Activated CD4-positive, alpha-beta memory T cell treated with anti-CD3 and anti-CD28 coated beads, Interleukin-2, amount 10 ng/mL, durations not matched to agents 7 days and 5 days (primary cell): ENCODE measurements at regions not wholly inside any gene's neighbourhood (a gene's known extent, or its start where the extent isn't known, plus 50 kb on each side); places are given as distances from the start of the nearest gene placed in this dataset.
A peak's percentile ranks its signal among the peaks of the same experiment; 100 is the strongest.
"Not testable (repeated sequence)": the region's sequence is repeated elsewhere in the genome, so short reads cannot be mapped to it uniquely, and the experiment has no call there.

Experiments used
- CTCF ChIA-PET: fragments of 350-600 bp; sonication (Branson Sonifier 250); formaldehyde crosslinking; loops from one replicate; lab custom pipeline; 2021; ENCODE audit warnings: antibody characterized with exemption, inconsistent platforms; lab: Charles Lee
- POLR2A ChIA-PET: fragments of 350-600 bp; sonication (Branson Sonifier 250); formaldehyde crosslinking; loops from one replicate; lab custom pipeline; 2021; ENCODE audit warnings: antibody characterized with exemption; lab: Charles Lee
- DNase-seq: peaks from one replicate; pipeline ENCODE4 v3.0.0-alpha.2; 2020
- H3K27ac Mint-ChIP-seq: one replicate; pipeline ENCODE4 v1.8.0; 2021; ENCODE audit warnings: mild to moderate bottlenecking, mixed read lengths
- H3K27me3 Mint-ChIP-seq: one replicate; pipeline ENCODE4 v1.8.0; 2021; ENCODE audit warnings: mixed read lengths
- H3K36me3 Mint-ChIP-seq: one replicate; pipeline ENCODE4 v1.8.0; 2021; ENCODE audit warnings: low read depth, mixed read lengths
- H3K4me1 Mint-ChIP-seq: one replicate; pipeline ENCODE4 v1.8.0; 2021; ENCODE audit warnings: mixed read lengths
- H3K4me3 Mint-ChIP-seq: one replicate; pipeline ENCODE4 v1.8.0; 2021; ENCODE audit warnings: mild to moderate bottlenecking, mixed read lengths
- H3K9me3 Mint-ChIP-seq: one replicate; pipeline ENCODE4 v1.8.0; 2021; ENCODE audit warnings: mixed read lengths

DNA sequence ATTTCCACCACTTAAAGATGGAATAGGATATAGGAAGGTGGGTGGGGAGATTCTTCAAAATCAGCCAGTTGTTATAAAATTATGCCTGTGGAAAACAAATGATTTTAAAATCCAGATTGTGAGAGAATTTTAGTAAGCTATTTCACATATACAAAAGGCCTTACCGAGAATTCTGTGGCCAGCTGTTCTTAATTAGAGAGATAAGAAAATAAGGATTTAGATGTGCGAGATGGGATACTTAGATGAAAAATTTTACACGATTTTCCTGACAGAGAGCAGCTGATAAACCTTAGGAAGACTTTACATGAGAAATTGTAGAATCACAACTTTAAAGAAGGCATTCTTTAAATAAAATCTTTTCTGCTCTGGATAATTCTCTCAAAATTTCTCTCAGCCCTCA, 94.5 kb upstream of the IQCM start:
- Mint-ChIP-seq H3K4me1 (no peaks in the 10 kb centered on the region), H3K9me3 (no peaks in the 10 kb centered on the region), H3K4me3 (no peak overlapping the region), H3K36me3 (no peaks in the 10 kb centered on the region), H3K27me3 (peaks cover 4% of the 10 kb centered on the region), H3K27ac (no peak overlapping the region)
- DNase-seq, result no peak
- ChIA-PET CTCF (no interaction called here), POLR2A (no interaction called here)

DNA sequence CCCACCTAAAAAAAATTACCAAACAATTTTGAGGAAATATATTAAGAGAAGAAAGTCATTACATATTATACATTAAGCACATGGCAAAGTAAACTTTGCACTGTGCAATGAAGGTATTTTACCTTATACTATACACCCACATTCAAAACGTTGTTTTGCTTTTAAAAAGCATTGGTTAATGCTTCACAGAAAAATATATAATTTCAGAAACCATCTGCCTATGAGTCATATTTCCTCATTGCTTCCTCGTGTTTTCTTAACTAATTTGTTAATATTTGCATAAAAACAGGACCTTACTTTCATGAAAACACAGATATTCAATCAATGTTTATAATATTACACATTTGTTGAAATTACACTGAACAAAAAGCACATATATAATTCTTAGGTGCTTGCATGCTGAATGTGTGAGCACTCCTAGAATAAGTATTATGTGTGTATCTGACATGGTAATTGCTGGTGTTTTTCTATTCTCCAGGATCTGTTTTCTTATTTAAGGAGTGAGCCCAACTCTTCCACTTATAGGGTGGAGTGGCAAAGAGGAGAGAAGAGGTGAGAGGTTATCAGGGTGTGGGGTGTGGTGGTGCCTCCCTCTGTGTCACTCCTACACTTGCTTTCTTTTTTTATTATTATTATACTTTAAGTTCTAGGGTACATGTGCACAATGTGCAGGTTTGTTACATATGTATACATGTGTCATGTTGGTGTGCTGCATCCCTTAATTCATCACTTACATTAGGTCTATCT, 95.1 kb upstream of the IQCM start:
- POLR2A ChIA-PET, result no interaction called here
- Mint-ChIP-seq H3K4me3 (no peak overlapping the region), H3K36me3 (no peaks in the 10 kb centered on the region), H3K4me1 (no peaks in the 10 kb centered on the region), H3K27me3 (peaks cover 4% of the 10 kb centered on the region), H3K27ac (no peak overlapping the region), H3K9me3 (no peaks in the 10 kb centered on the region)
- DNase-seq, result no peak
- CTCF ChIA-PET, result no interaction called here

DNA sequence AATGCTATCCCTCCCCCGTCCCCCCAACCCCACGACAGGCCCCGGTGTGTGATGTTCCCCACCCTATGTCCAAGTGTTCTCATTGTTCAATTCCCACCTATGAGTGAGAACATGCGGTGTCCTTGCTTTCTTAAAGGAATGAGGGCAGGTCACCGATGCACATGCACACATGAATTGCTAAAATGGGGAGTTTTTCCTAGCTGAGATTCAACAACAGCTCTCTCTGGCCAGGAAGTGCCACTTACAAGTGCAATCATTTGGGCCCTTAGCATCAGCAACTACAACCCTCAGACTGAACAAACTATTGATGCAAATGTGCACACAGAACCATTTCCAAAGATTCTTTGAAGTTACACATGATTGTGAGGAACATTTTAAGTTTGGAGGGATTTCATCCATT, 95.7 kb upstream of the IQCM start:
- Mint-ChIP-seq H3K27me3 (peaks cover 2% of the 10 kb centered on the region), H3K9me3 (no peaks in the 10 kb centered on the region), H3K27ac (no peak overlapping the region), H3K36me3 (no peaks in the 10 kb centered on the region), H3K4me1 (no peaks in the 10 kb centered on the region), H3K4me3 (no peak overlapping the region)
- DNase-seq, result no peak
- POLR2A ChIA-PET, result no interaction called here
- CTCF ChIA-PET, result no interaction called here

DNA sequence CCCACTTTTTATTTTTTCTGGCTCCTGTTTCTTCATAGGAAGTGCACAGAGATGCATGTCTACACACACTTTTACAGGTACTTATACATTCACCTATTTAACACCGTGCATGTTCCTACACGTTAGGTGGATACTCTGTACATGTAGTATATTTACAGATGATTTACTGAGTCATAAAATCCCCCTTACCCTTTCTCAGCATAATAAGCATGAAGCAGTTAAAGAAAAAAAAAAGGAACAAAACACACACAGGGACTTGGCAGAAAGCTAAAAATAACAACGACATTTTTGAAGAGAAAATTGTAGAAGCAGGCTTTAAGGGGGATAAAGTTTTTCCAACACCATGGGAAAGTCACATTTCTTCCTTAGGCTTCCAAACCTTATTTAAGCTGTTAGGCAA, 96.4 kb upstream of the IQCM start:
- Mint-ChIP-seq H3K27ac (no peak overlapping the region), H3K27me3 (peaks cover 2% of the 10 kb centered on the region), H3K9me3 (no peaks in the 10 kb centered on the region), H3K4me3 (no peak overlapping the region), H3K36me3 (no peaks in the 10 kb centered on the region), H3K4me1 (no peaks in the 10 kb centered on the region)
- ChIA-PET POLR2A (no interaction called here), CTCF (no interaction called here)
- no peak for DNase-seq

DNA sequence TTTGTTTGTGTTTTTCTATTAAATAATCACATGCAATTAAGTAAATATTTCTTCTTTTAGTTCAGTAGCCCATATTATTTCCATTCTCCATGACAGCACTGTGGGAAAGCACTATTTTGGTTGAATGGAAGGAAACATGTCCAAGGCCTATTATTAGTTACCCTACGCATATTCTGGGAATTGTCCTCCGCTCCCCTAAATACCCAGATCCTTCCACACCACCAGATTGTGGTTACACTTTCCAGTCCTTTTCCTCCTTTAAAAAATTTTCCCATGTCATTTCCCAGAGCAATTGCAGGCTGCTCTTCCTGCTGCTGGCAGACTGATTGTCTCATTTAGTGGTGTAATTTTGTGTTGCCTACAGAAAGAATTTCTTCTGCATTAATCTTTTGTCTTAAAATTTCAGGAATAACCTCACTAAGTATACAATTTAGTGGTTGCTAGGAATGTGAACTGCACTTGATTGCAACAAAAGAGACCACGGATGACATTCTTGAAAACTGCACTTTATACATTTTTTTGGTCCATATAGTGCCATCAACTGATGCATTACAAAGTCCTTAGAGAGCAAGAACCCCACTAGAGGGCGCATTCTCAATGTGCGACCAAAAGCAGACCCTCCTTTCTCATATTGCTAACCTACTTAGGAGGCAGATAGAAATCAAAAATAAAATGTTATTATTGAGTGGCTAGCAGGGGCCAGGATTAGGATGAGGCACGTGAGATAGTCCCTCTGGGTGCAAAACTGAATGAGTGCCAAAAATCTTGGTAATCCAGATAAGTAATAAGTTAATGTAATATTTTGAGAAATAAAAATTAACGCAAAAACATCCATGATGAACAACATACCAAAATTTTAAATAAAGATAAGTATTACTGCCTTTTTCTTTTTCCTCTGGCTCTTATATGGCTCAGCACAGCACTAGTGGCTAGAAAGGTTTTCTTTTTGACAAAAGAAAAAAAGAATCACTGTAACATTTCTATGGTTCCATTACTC, 98.8 kb upstream of the IQCM start:
- Mint-ChIP-seq H3K9me3 (no peaks in the 10 kb centered on the region), H3K4me1 (no peaks in the 10 kb centered on the region), H3K27me3 (no peaks in the 10 kb centered on the region), H3K36me3 (no peaks in the 10 kb centered on the region), H3K27ac (no peak overlapping the region), H3K4me3 (no peak overlapping the region)
- peak; percentile 29 for DNase-seq
- ChIA-PET CTCF (no interaction called here), POLR2A (no interaction called here)

DNA sequence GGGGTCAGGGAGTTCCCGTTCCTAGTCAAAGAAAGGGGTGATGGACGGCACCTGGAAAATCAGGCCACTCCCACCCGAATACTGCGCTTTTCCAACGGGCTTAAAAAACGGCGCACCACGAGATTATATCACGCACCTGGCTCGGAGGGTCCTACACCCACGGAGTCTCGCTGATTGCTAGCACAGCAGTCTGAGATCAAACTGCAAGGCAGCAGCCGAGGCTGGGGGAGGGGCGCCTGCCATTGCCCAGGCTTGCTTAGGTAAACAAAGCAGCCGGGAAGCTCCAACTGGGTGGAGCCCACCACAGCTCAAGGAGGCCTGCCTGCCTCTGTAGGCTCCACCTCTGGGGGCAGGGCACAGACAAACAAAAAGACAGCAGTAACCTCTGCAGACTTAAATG, 100.1 kb upstream of the IQCM start:
- H3K27me3 Mint-ChIP-seq, H3K9me3 Mint-ChIP-seq, H3K4me3 Mint-ChIP-seq, H3K36me3 Mint-ChIP-seq, POLR2A ChIA-PET, H3K4me1 Mint-ChIP-seq, H3K27ac Mint-ChIP-seq, DNase-seq: not testable (repeated sequence)
- CTCF ChIA-PET, result interaction anchor here (0.5 kb wide), 1 partner anchor 154 kb away, joined by 4 read pairs; no protein-coding TSS in a partner anchor

DNA sequence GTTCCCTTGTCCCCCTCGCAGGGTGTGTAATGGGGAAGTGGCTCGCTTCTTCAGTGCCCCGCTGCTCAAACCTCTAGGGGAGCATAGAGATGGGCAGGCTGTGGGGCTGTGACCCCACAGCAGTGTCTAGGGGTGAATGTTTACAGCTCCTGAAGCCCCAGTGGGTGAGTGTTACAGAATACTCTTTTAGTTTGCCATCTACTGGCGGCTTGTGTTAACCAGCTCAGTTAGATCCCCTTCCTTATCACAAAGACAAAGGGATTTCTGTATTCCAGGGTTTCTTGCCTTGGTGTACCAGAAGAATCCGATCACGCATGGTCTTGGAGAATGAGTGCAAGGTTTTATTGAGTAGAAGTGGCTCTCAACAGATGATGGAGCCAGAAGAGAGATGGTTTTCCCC, 108.1 kb upstream of the IQCM start:
- POLR2A ChIA-PET, result no interaction called here
- no peak overlapping the region for H3K4me3 Mint-ChIP-seq
- no peak overlapping the region for H3K27ac Mint-ChIP-seq
- CTCF ChIA-PET, result no interaction called here
- H3K9me3 Mint-ChIP-seq, result no peaks in the 10 kb centered on the region
- no peaks in the 10 kb centered on the region for H3K36me3 Mint-ChIP-seq
- no peaks in the 10 kb centered on the region for H3K4me1 Mint-ChIP-seq
- H3K27me3 Mint-ChIP-seq, result no peaks in the 10 kb centered on the region
- DNase-seq, result no peak

DNA sequence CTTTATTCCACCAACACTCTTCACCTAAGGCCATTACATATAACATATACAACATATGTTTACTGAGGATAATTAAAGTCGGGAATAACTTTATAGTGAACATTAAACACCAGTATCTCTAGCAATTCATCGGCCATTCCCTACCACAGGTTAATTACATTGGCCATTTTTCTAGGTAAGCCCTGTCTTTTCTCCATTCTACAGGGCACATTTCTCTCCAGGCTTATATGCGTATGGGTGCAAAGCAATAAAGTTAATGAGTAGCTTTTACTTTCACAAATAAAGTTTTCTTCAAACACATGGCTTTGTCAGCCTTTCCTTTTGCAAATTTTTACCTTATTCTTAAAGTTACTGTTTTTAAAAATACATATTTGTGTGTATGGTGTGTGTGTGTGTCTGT, 111.9 kb upstream of the IQCM start:
- no peaks in the 10 kb centered on the region for H3K27me3 Mint-ChIP-seq
- no peaks in the 10 kb centered on the region for H3K9me3 Mint-ChIP-seq
- ChIA-PET CTCF (interaction anchor here (0.6 to 1.2 kb wide), 2 partner anchors 24 to 315 kb away, joined by 3 read pairs; no protein-coding TSS in a partner anchor), POLR2A (no interaction called here)
- no peak overlapping the region for H3K27ac Mint-ChIP-seq
- no peaks in the 10 kb centered on the region for H3K36me3 Mint-ChIP-seq
- DNase-seq, result no peak
- H3K4me1 Mint-ChIP-seq, result no peaks in the 10 kb centered on the region
- no peak overlapping the region for H3K4me3 Mint-ChIP-seq

DNA sequence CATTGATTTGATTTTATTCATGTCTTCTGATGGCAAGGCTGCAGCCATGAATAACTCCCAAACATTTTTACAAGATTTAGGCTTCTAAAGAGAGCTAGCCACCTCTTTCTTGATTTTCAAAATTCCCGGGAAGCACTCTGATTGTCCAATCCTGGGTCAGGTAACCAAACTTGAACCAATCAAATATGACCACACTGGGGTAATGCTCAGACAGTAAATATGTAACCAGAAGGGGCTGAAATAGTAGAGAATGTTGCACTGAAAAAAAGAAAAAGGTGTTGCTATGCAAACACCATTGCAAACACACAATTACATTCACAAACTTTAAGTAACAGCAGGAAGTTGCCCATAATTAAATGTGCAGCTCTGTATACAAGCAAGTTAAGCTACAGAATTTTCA, 112.9 kb upstream of the IQCM start:
- Mint-ChIP-seq H3K4me1 (no peaks in the 10 kb centered on the region), H3K4me3 (no peak overlapping the region), H3K27me3 (no peaks in the 10 kb centered on the region), H3K36me3 (no peaks in the 10 kb centered on the region), H3K27ac (no peak overlapping the region), H3K9me3 (no peaks in the 10 kb centered on the region)
- DNase-seq, result no peak
- ChIA-PET POLR2A (no interaction called here), CTCF (no interaction called here)

DNA sequence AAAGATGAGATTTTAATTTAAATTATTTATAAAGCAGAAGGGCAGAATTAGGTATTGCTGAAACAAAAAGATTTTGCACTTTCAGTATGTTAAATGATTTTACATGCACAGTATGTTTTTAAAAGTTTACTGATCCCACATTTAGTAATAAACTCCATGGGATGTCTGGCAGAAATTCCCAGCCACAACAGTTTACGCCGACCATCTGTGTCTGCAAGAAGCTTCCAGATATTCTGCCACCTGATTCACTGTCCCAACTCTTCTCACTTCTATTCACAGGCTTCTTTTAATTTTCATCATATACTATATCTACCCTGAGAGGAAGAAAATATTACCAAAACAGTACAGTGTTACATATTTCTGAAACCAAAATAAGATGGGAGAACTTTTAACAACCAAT, 115.8 kb upstream of the IQCM start:
- no peaks in the 10 kb centered on the region for H3K27me3 Mint-ChIP-seq
- H3K4me1 Mint-ChIP-seq, result no peaks in the 10 kb centered on the region
- H3K4me3 Mint-ChIP-seq, result no peak overlapping the region
- H3K9me3 Mint-ChIP-seq, result no peaks in the 10 kb centered on the region
- POLR2A ChIA-PET, result no interaction called here
- H3K27ac Mint-ChIP-seq, result no peak overlapping the region
- H3K36me3 Mint-ChIP-seq, result no peaks in the 10 kb centered on the region
- no peak for DNase-seq
- CTCF ChIA-PET, result no interaction called here

DNA sequence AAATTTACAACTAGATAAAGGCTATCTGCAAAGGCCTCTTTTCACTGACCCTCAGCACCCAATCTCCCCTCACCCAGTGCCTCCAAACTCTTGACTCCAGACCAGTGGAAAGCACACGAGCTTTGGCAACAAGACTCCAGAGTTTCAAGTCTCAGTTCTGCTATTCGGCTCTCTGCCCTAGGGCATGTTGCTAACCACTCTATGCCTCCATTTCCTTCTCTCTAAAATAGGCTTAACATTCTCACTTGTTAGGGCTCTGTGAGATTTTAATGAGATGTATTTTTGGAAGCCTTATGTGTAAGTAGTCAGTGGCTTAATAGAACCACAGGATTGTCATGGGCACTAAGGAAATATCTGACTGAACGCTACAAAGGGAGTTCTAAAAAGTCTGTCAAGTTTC, 116.5 kb upstream of the IQCM start:
- Mint-ChIP-seq H3K27ac (no peak overlapping the region), H3K4me1 (no peaks in the 10 kb centered on the region), H3K4me3 (no peak overlapping the region), H3K27me3 (no peaks in the 10 kb centered on the region), H3K36me3 (no peaks in the 10 kb centered on the region), H3K9me3 (no peaks in the 10 kb centered on the region)
- ChIA-PET POLR2A (no interaction called here), CTCF (no interaction called here)
- DNase-seq, result no peak

DNA sequence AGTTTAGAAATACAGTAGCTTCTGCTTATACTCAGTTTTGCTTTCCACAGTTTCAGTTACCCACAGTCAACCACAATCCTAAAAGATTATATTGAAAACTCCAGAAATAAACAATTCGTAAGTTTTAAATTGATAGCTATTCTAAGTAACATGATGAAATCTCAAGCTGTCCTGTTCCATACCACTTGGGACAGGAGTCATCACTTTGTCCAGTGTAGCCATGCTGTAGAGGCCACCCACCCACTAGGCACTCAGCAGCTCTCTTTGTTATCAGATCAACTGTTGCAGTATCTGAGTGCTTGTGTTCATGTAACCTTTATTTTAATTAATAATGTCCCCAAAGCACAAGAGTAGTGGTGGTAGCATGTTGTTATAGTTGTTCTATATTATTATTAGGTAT, 117.5 kb upstream of the IQCM start:
- Mint-ChIP-seq H3K9me3 (no peaks in the 10 kb centered on the region), H3K4me1 (no peaks in the 10 kb centered on the region), H3K27me3 (no peaks in the 10 kb centered on the region), H3K27ac (no peak overlapping the region), H3K4me3 (no peak overlapping the region), H3K36me3 (no peaks in the 10 kb centered on the region)
- ChIA-PET CTCF (no interaction called here), POLR2A (no interaction called here)
- DNase-seq, result no peak

DNA sequence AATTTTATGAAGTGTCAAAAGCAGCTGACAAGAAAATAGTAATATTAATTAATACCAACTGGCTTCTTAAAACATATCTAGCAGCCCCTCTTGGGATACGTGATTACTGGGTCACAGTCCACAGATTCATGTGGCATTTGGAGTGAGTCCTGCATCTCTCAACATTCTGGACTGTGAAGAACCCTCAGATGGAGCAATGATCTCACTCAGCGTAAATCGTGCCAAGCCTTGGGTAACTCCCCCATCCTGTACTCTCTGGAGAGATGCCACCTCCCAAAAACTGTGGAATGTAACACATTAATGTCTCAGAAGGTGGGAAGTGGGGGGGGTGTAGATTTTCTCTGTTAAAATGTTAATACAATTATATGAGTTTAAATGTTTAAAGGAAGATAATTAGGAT, 118.2 kb upstream of the IQCM start:
- no peaks in the 10 kb centered on the region for H3K9me3 Mint-ChIP-seq
- H3K4me3 Mint-ChIP-seq, result no peak overlapping the region
- POLR2A ChIA-PET, result no interaction called here
- no peaks in the 10 kb centered on the region for H3K36me3 Mint-ChIP-seq
- no peak overlapping the region for H3K27ac Mint-ChIP-seq
- H3K27me3 Mint-ChIP-seq, result no peaks in the 10 kb centered on the region
- no peaks in the 10 kb centered on the region for H3K4me1 Mint-ChIP-seq
- CTCF ChIA-PET, result no interaction called here
- DNase-seq, result no peak
